Esophagus muscularis mucosa (tissue), 4 donors: ENCODE measurements at regions not wholly inside any gene's neighbourhood (a gene's known extent, or its start where the extent isn't known, plus 50 kb on each side); places are given as distances from the start of the nearest gene placed in this dataset.

Experiments used
- DNase-seq: peaks from one replicate; pipeline ENCODE4 v3.0.0-alpha.2; 2017; ENCODE audit errors: extremely low spot score
- H3K27ac ChIP-seq, 4 donors: fragments of 200-600 bp; sonication (generic); replicated peaks in 1 of 4; 1 replicate in 3 of 4; 2 replicates in 1 of 4; pipeline ENCODE4 v1.5.1; 2016 to 2019; ENCODE audit warnings: mild to moderate bottlenecking in 1 of 4
- H3K27me3 ChIP-seq, 4 donors: fragments of 200-600 bp; sonication (generic); one replicate each; pipeline versions ENCODE4 v1.5.1 to v1.6.0; 2016 to 2019
- H3K36me3 ChIP-seq, 4 donors: fragments of 200-600 bp; sonication (generic); one replicate each; pipeline ENCODE4 v1.5.1; 2016 to 2019
- H3K4me1 ChIP-seq, 4 donors: fragments of 200-600 bp; sonication (generic); one replicate each; pipeline ENCODE4 v1.5.1; 2016 to 2019
- H3K4me3 ChIP-seq, 4 donors: fragments of 200-600 bp; sonication (generic); 1 replicate in 2 of 4; 2 replicates in 2 of 4; pipeline ENCODE4 v1.5.1; 2016 to 2019; ENCODE audit warnings: mild to moderate bottlenecking in 4 of 4, moderate library complexity in 1 of 4
- H3K9me3 ChIP-seq, 4 donors: fragments of 200-600 bp; sonication (generic); 1 replicate in 3 of 4; 2 replicates in 1 of 4; pipeline ENCODE4 v1.5.1; 2016 to 2019
- CTCF ChIP-seq, 3 experiments: fragments of 200-600 bp in 2 of 3; fragments of 450-650 bp in 1 of 3; sonication (generic) in 2 of 3; IDR thresholded peaks; one replicate each; pipeline ENCODE4 v1.5.1; 2017 to 2019; ENCODE audit warnings: antibody characterized with exemption in 3 of 3, mild to moderate bottlenecking in 2 of 3, moderate library complexity in 1 of 3
- EP300 ChIP-seq: sonication (generic); formaldehyde crosslinking; IDR thresholded peaks from one replicate; pipeline ENCODE4 v1.6.1; 2017; ENCODE audit warnings: antibody characterized with exemption
- POLR2A ChIP-seq: fragments of 450-650 bp; IDR thresholded peaks from one replicate; pipeline ENCODE4 v1.6.1; 2017; ENCODE audit warnings: antibody characterized with exemption, moderate library complexity, mild to moderate bottlenecking, low read depth
- POLR2AphosphoS5 ChIP-seq, 2 donors: sonication (generic); formaldehyde crosslinking; IDR thresholded peaks; one replicate each; pipeline ENCODE4 v1.6.1; 2017; ENCODE audit warnings: antibody characterized with exemption in 2 of 2
- WGBS: methylation state at CpG from one replicate; pipeline ENCODE4 v1.1.5; 2018; 5-methylcytosine and 5-hydroxymethylcytosine counted together
- intact Hi-C: fragments of 100-400 bp; cut with DNase I; formaldehyde crosslinking; loops from one replicate; pipeline ENCODE4 v1.15.1; 2023

GRCh38 chr4:122305853-122306252 lies 73.0 kb upstream of the ADAD1 start:
- WGBS: 57% methylated on average over 1 of the region's 1 CpG
- no peaks in the 10 kb centered on the region for H3K9me3 ChIP-seq
- intact Hi-C loops: no loop called here
- no peaks in the 10 kb centered on the region for H3K27me3 ChIP-seq
- no peak overlapping the region for H3K27ac ChIP-seq
- no peak for DNase-seq
- peaks cover 4 to 83% (median 40%) of the 10 kb centered on the region in 4 donors for H3K36me3 ChIP-seq
- no peaks in the 10 kb centered on the region for H3K4me1 ChIP-seq
- no peak for TF ChIP-seq CTCF (IDR thresholded peaks at IDR 0.05)
- no peak for TF ChIP-seq EP300
- TF ChIP-seq POLR2A: no peak
- TF ChIP-seq POLR2AphosphoS5 (IDR thresholded peaks at IDR 0.05): no peak
- no peak overlapping the region for H3K4me3 ChIP-seq

- intact Hi-C loops: no loop called here
- Histone ChIP-seq H3K4me3 (no peak overlapping the region), H3K9me3 (no peaks in the 10 kb centered on the region), H3K36me3 (peaks cover 0 to 69% (median 27%) of the 10 kb centered on the region in 4 donors), H3K4me1 (no peaks in the 10 kb centered on the region), H3K27me3 (no peaks in the 10 kb centered on the region), H3K27ac (no peak overlapping the region)
- WGBS: 82% methylated on average over 3 of the region's 3 CpGs
- no peak for TF ChIP-seq EP300
- no peak for TF ChIP-seq POLR2AphosphoS5 (IDR thresholded peaks at IDR 0.05)
- TF ChIP-seq CTCF (IDR thresholded peaks at IDR 0.05): peak in 2 of 3 experiments; percentile 34 to 52
- DNase-seq: no peak
Measured at GRCh38 chr4:122309988-122310626, 68.7 kb upstream of the ADAD1 start.

GRCh38 chr4:122313006-122313646 lies 65.7 kb upstream of the ADAD1 start:
- no peak for DNase-seq
- Histone ChIP-seq H3K27me3 (no peaks in the 10 kb centered on the region), H3K9me3 (no peaks in the 10 kb centered on the region), H3K27ac (no peak overlapping the region), H3K36me3 (peaks cover 11 to 73% (median 48%) of the 10 kb centered on the region in 4 donors), H3K4me1 (no peaks in the 10 kb centered on the region), H3K4me3 (no peak overlapping the region)
- intact Hi-C loops: no loop called here
- TF ChIP-seq EP300 (no peak), POLR2AphosphoS5 (IDR thresholded peaks at IDR 0.05) (no peak), POLR2A (no peak), CTCF (IDR thresholded peaks at IDR 0.05) (no peak)
- 94% methylated on average over 1 of the region's 1 CpG for WGBS

- intact Hi-C loops: no loop called here
- WGBS: 81% methylated on average over 1 of the region's 1 CpG
- Histone ChIP-seq H3K4me1 (no peaks in the 10 kb centered on the region), H3K27me3 (no peaks in the 10 kb centered on the region), H3K4me3 (no peak overlapping the region), H3K36me3 (peaks cover 5 to 90% (median 33%) of the 10 kb centered on the region in 4 donors), H3K27ac (no peak overlapping the region), H3K9me3 (no peaks in the 10 kb centered on the region)
- DNase-seq: no peak
- TF ChIP-seq CTCF (IDR thresholded peaks at IDR 0.05) (no peak), POLR2A (no peak), POLR2AphosphoS5 (IDR thresholded peaks at IDR 0.05) (no peak), EP300 (no peak)
Measured at GRCh38 chr4:122326908-122327307, 51.9 kb upstream of the ADAD1 start.
